H1 (cell line): ENCODE measurements at regions not wholly inside any gene's neighbourhood (a gene's known extent, or its start where the extent isn't known, plus 50 kb on each side); places are given as distances from the start of the nearest gene placed in this dataset.

ENCODE experiments used
- HDAC6 ChIP-seq: IDR thresholded peaks from one replicate; pipeline ENCODE4 v1.7.1; 2012; ENCODE audit warnings: low read depth, mild to moderate bottlenecking, inconsistent platforms, low read length, moderate library complexity
- JUN ChIP-seq: IDR thresholded peaks from 2 replicates; pipeline ENCODE4 v1.6.1; 2011; ENCODE audit warnings: low read depth, mild to moderate bottlenecking, improper control_type of control experiment, low read length
- TF ChIP-seq, protein P1 (sequence below), 3 experiments: IDR thresholded peaks; 1 replicate in 2 of 3; 2 replicates in 1 of 3; pipeline versions ENCODE4 v1.5.1 to v1.6.1; 2011; ENCODE audit warnings: low read length in 3 of 3, mild to moderate bottlenecking in 3 of 3, inconsistent platforms in 2 of 3, low read depth in 1 of 3, moderate library complexity in 1 of 3; ENCODE audit not compliant: insufficient read depth in 1 of 3; ENCODE audit errors: control extremely low read depth in 1 of 3

DNA sequence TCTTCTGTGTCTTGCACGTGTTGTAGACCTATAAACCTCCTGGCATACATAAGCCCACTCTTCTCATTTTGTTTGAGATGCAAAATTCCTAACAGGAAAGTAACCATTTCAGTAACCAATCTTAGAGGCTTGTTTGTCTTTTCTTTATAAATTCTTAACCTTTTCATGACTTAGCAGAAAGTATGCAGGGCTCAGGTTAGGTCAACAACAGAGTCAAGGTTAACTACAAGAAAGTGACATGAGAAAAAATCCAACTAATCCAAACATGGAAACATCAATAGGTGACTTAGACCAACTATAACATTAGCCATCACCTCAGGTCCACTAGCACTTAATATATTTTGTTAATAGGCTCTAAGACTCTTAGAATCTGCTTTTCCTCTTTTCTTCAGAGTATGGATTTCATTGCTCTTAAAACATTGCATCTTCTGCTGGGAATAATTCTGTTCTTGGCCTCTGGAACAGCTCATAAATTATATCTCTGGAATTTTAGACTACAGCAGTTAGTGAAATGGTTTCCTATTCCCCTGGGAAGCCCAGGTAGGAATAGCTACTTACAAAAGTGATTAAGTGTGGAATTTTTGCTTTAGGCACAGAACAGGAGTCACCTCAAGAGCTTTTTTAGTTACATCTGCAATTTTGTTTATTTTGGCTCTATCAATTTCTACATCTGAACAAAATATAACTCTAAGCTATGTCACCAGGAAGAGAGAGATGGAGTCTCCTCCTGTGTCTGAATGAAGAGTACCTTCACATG lies 155.3 kb upstream of the ANKRD55 start (continued):
- TF ChIP-seq, protein P1, sequence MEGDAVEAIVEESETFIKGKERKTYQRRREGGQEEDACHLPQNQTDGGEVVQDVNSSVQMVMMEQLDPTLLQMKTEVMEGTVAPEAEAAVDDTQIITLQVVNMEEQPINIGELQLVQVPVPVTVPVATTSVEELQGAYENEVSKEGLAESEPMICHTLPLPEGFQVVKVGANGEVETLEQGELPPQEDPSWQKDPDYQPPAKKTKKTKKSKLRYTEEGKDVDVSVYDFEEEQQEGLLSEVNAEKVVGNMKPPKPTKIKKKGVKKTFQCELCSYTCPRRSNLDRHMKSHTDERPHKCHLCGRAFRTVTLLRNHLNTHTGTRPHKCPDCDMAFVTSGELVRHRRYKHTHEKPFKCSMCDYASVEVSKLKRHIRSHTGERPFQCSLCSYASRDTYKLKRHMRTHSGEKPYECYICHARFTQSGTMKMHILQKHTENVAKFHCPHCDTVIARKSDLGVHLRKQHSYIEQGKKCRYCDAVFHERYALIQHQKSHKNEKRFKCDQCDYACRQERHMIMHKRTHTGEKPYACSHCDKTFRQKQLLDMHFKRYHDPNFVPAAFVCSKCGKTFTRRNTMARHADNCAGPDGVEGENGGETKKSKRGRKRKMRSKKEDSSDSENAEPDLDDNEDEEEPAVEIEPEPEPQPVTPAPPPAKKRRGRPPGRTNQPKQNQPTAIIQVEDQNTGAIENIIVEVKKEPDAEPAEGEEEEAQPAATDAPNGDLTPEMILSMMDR (IDR thresholded peaks at IDR 0.05; ENCODE audit: control extremely low read depth in 1 of 3, insufficient read depth in 1 of 3, low read depth in 1 of 3, low read length in 3 of 3), result no peak
- TF ChIP-seq JUN, result no peak
- no peak for TF ChIP-seq HDAC6
